HG02610 (cell line): ENCODE measurements at regions not wholly inside any gene's neighbourhood (a gene's known extent, or its start where the extent isn't known, plus 50 kb on each side); places are given as distances from the start of the nearest gene placed in this dataset.
"Not testable (repeated sequence)": the region's sequence is repeated elsewhere in the genome, so short reads cannot be mapped to it uniquely, and the experiment has no call there.

Experiments used
- ATAC-seq: cut with Tn5 transposase; IDR thresholded peaks from one replicate; pipeline ENCODE4 v1.9.1; 2021; ENCODE audit warnings: mild to moderate bottlenecking, moderate library complexity; ENCODE audit not compliant: unreplicated experiment

GRCh38 chr12:125856366-125856765 lies 791.1 kb downstream of the AACS start:
- no peak for ATAC-seq

- ATAC-seq = no peak
Observed at GRCh38 chr12:125856896-125857295, 791.7 kb downstream of the AACS start.

- no peak for ATAC-seq
Observed at GRCh38 chr12:125860672-125861288, 795.5 kb downstream of the AACS start.

- ATAC-seq = no peak
Observed at GRCh38 chr12:125861299-125862281, 796.4 kb downstream of the AACS start.

GRCh38 chr12:125865236-125865635 lies 800.0 kb downstream of the AACS start:
- not testable (repeated sequence) for ATAC-seq

- ATAC-seq = no peak
Observed at GRCh38 chr12:125871811-125872594, 806.8 kb downstream of the AACS start.

- ATAC-seq = no peak
Observed at GRCh38 chr12:125873016-125873415, 807.8 kb downstream of the AACS start.

GRCh38 chr12:125878483-125878882 lies 813.2 kb downstream of the AACS start:
- ATAC-seq = no peak

- no peak for ATAC-seq
Observed at GRCh38 chr12:125882141-125882540, 816.9 kb downstream of the AACS start.

GRCh38 chr12:125888921-125889320 lies 823.7 kb downstream of the AACS start:
- no peak for ATAC-seq

- no peak for ATAC-seq
Observed at GRCh38 chr12:125889742-125890141, 824.5 kb downstream of the AACS start.

- no peak for ATAC-seq
Observed at GRCh38 chr12:125890366-125890905, 825.2 kb downstream of the AACS start.

GRCh38 chr12:125890971-125891370 lies 825.7 kb downstream of the AACS start:
- no peak for ATAC-seq

GRCh38 chr12:125892276-125892675 lies 827.0 kb downstream of the AACS start:
- no peak for ATAC-seq

GRCh38 chr12:125902991-125903390 lies 837.8 kb downstream of the AACS start:
- no peak for ATAC-seq

GRCh38 chr12:125907351-125907750 lies 842.1 kb downstream of the AACS start:
- no peak for ATAC-seq

- ATAC-seq = no peak
Observed at GRCh38 chr12:125919856-125920470, 854.7 kb downstream of the AACS start.

GRCh38 chr12:125922330-125922729 lies 857.1 kb downstream of the AACS start:
- ATAC-seq = no peak

GRCh38 chr12:125936502-125936901 lies 871.3 kb downstream of the AACS start:
- ATAC-seq = no peak

GRCh38 chr12:125944446-125944845 lies 879.2 kb downstream of the AACS start:
- no peak for ATAC-seq

GRCh38 chr12:125949471-125949870 lies 884.2 kb downstream of the AACS start:
- ATAC-seq = no peak
